IMR-90 (cell line): ENCODE measurements at regions not wholly inside any gene's neighbourhood (a gene's known extent, or its start where the extent isn't known, plus 50 kb on each side); places are given as distances from the start of the nearest gene placed in this dataset.

Experiments
- ATAC-seq: fragments of 200-7000 bp; cut with Tn5 transposase; 2 replicates; pipeline ENCODE4 v1.9.1; 2020; ENCODE audit warnings: low read depth, mild to moderate bottlenecking, moderate library complexity
- BruUV-seq: library from RNA; stranded (reverse); fragments of 400-500 nt; replicated peaks from 2 replicates; lab custom pipeline; 2021; lab: Mats Ljungman, UMichigan
- CTCF ChIA-PET: fragments of 300-600 bp; formaldehyde crosslinking; extraction: SDS; loops from one replicate; lab custom pipeline; 2021; ENCODE audit warnings: antibody characterized with exemption; lab: Yijun Ruan, JAX
- POLR2A ChIA-PET: fragments of 300-600 bp; sonication (Branson Sonifier 250); formaldehyde crosslinking; loops from one replicate; lab custom pipeline; 2022; ENCODE audit warnings: antibody characterized with exemption; ENCODE audit not compliant: unreplicated experiment; lab: Charles Lee
- DNase-seq: peaks from one replicate; pipeline ENCODE4 v3.0.0; 2013
- H2AFZ ChIP-seq: replicated peaks from 2 replicates; pipeline ENCODE3; 2013; ENCODE audit warnings: low read length, mild to moderate bottlenecking; ENCODE audit not compliant: poor library complexity
- H2AK5ac ChIP-seq: 2 replicates; pipeline ENCODE4 v1.6.1; 2013; ENCODE audit warnings: low read depth, low read length, inconsistent platforms
- H2AK9ac ChIP-seq: replicated peaks from 2 replicates; pipeline ENCODE3; 2013; ENCODE audit warnings: mild to moderate bottlenecking, low read depth, low read length, moderate library complexity; ENCODE audit not compliant: poor library complexity
- H2BK120ac ChIP-seq: 2 replicates; pipeline ENCODE4 v1.6.1; 2013; ENCODE audit warnings: low read depth, low read length, inconsistent platforms
- H2BK15ac ChIP-seq: 3 replicates; pipeline ENCODE4 v1.6.1; 2013; ENCODE audit warnings: low read depth, low read length, inconsistent platforms
- H2BK20ac ChIP-seq: 2 replicates; pipeline ENCODE4 v1.6.1; 2013; ENCODE audit warnings: low read depth, mild to moderate bottlenecking, inconsistent platforms, low read length, moderate library complexity
- H2BK5ac ChIP-seq: 2 replicates; pipeline ENCODE4 v1.6.1; 2013; ENCODE audit warnings: mild to moderate bottlenecking, low read depth, low read length, inconsistent platforms; ENCODE audit not compliant: poor library complexity, severe bottlenecking
- H3K14ac ChIP-seq: replicated peaks from 2 replicates; pipeline ENCODE4 v1.6.1; 2013; ENCODE audit warnings: low read depth, low read length, inconsistent platforms
- H3K18ac ChIP-seq: 2 replicates; pipeline ENCODE4 v1.6.1; 2013; ENCODE audit warnings: low read depth, low read length, control low read depth
- H3K23ac ChIP-seq: 2 replicates; pipeline ENCODE4 v1.6.1; 2013; ENCODE audit warnings: low read depth, low read length, inconsistent platforms
- H3K27ac ChIP-seq: 2 replicates; pipeline ENCODE4 v1.5.1; 2013; ENCODE audit warnings: mild to moderate bottlenecking, control low read depth, low read length; ENCODE audit not compliant: insufficient read depth
- H3K27me3 ChIP-seq: 2 replicates; pipeline ENCODE4 v1.6.1; 2013; ENCODE audit warnings: low read length; ENCODE audit not compliant: control insufficient read depth, insufficient read depth
- H3K36me3 ChIP-seq: 2 replicates; pipeline ENCODE4 v1.6.1; 2013; ENCODE audit warnings: low read length, mixed read lengths; ENCODE audit not compliant: control insufficient read depth, insufficient read depth
- H3K4ac ChIP-seq: 2 replicates; pipeline ENCODE4 v1.6.1; 2013; ENCODE audit warnings: low read depth, low read length, inconsistent platforms
- H3K4me1 ChIP-seq: 2 replicates; pipeline ENCODE4 v1.6.1; 2013; ENCODE audit warnings: low read length, mixed read lengths; ENCODE audit not compliant: control insufficient read depth, insufficient read depth
- H3K4me2 ChIP-seq: 2 replicates; pipeline ENCODE4 v1.6.1; 2013; ENCODE audit warnings: low read depth, mild to moderate bottlenecking, control low read depth, low read length, moderate library complexity
- H3K4me3 ChIP-seq: 2 replicates; pipeline ENCODE4 v1.5.1; 2013; ENCODE audit warnings: low read depth, mild to moderate bottlenecking, control low read depth, low read length, moderate library complexity; ENCODE audit not compliant: insufficient read depth
- H3K56ac ChIP-seq: 2 replicates; pipeline ENCODE4 v1.6.1; 2013; ENCODE audit warnings: low read length, inconsistent platforms; ENCODE audit not compliant: insufficient read depth; ENCODE audit errors: extremely low read depth
- H3K79me1 ChIP-seq, 2 experiments: 2 replicates each; pipeline ENCODE4 v1.6.1; 2013; ENCODE audit warnings: low read length in 2 of 2, inconsistent platforms in 1 of 2, low read depth in 1 of 2
- H3K9ac ChIP-seq: 2 replicates; pipeline ENCODE4 v1.6.1; 2013; ENCODE audit warnings: low read depth, low read length, control low read depth
- H3K9me1 ChIP-seq: 2 replicates; pipeline ENCODE4 v1.6.1; 2013; ENCODE audit warnings: low read length, inconsistent platforms; ENCODE audit not compliant: insufficient read depth
- H3K9me3 ChIP-seq: 2 replicates; pipeline ENCODE4 v1.6.1; 2013; ENCODE audit warnings: low read length; ENCODE audit not compliant: control insufficient read depth, insufficient read depth
- H4K20me1 ChIP-seq: 2 replicates; pipeline ENCODE4 v1.6.1; 2013; ENCODE audit warnings: low read length, inconsistent platforms; ENCODE audit not compliant: insufficient read depth
- H4K5ac ChIP-seq: 2 replicates; pipeline ENCODE4 v1.6.1; 2013; ENCODE audit warnings: mild to moderate bottlenecking, low read depth, low read length, control low read depth
- H4K8ac ChIP-seq, 2 experiments: 2 replicates each; pipeline ENCODE4 v1.6.1; 2013; ENCODE audit warnings: low read depth in 2 of 2, low read length in 2 of 2, control low read depth in 1 of 2, inconsistent platforms in 1 of 2
- H4K91ac ChIP-seq: 2 replicates; pipeline ENCODE4 v1.6.1; 2013; ENCODE audit warnings: low read depth, low read length, inconsistent platforms; ENCODE audit not compliant: insufficient read depth
- BHLHE40 ChIP-seq: fragments of 150-350 bp; IDR thresholded peaks from 2 replicates; pipeline ENCODE4 v1.6.1; 2016; ENCODE audit warnings: mild to moderate bottlenecking, low read depth, low read length
- CEBPB ChIP-seq: IDR thresholded peaks from 2 replicates; pipeline ENCODE4 v1.6.1; 2012; ENCODE audit warnings: low read depth, low read length, improper control_type of control experiment
- CHD1 ChIP-seq: IDR thresholded peaks from 2 replicates; pipeline ENCODE4 v1.6.1; 2012; ENCODE audit warnings: low read depth, low read length, improper control_type of control experiment
- FOS ChIP-seq: fragments of 150-350 bp; IDR thresholded peaks from 2 replicates; pipeline ENCODE4 v1.6.1; 2016; ENCODE audit warnings: low read depth, low read length
- MAFK ChIP-seq: IDR thresholded peaks from 2 replicates; pipeline ENCODE4 v1.6.1; 2012; ENCODE audit warnings: low read depth, low read length, improper control_type of control experiment
- MAZ ChIP-seq: IDR thresholded peaks from 2 replicates; pipeline ENCODE4 v1.6.1; 2012; ENCODE audit warnings: low read depth, mild to moderate bottlenecking, low read length, improper control_type of control experiment, moderate library complexity, borderline replicate concordance
- MXI1 ChIP-seq: IDR thresholded peaks from 2 replicates; pipeline ENCODE4 v1.6.1; 2012; ENCODE audit warnings: low read depth, mild to moderate bottlenecking, low read length, moderate library complexity, borderline replicate concordance
- NFE2L2 ChIP-seq: fragments of 150-350 bp; IDR thresholded peaks from 2 replicates; pipeline ENCODE4 v1.6.1; 2016; ENCODE audit warnings: low read depth, mild to moderate bottlenecking, low read length
- POLR2A ChIP-seq: IDR thresholded peaks from 2 replicates; pipeline ENCODE4 v1.6.1; 2012; ENCODE audit warnings: mild to moderate bottlenecking, low read depth, low read length
- RAD21 ChIP-seq: IDR thresholded peaks from 2 replicates; pipeline ENCODE4 v1.6.1; 2012; ENCODE audit warnings: low read length, improper control_type of control experiment
- RCOR1 ChIP-seq: IDR thresholded peaks from 2 replicates; pipeline ENCODE4 v1.6.1; 2012; ENCODE audit warnings: mild to moderate bottlenecking, low read length, improper control_type of control experiment; ENCODE audit not compliant: insufficient replicate concordance
- RFX5 ChIP-seq: IDR thresholded peaks from 2 replicates; pipeline ENCODE4 v1.8.0; 2012; ENCODE audit warnings: low read depth, mild to moderate bottlenecking, low read length, moderate library complexity
- SMC3 ChIP-seq: fragments of 150-350 bp; IDR thresholded peaks from 2 replicates; pipeline ENCODE4 v1.6.1; 2016; ENCODE audit warnings: low read depth, mild to moderate bottlenecking, antibody characterized with exemption, low read length, moderate library complexity
- WGBS, 2 experiments: methylation state at CpG; one replicate each; pipeline versions ENCODE4 v1.1.5 to v1.1.7; 2013; ENCODE audit warnings: missing lambda C conversion rate in 2 of 2; ENCODE audit not compliant: insufficient read length in 1 of 2; ENCODE audit errors: extremely low coverage in 2 of 2; 5-methylcytosine and 5-hydroxymethylcytosine counted together
- dilution Hi-C: fragments of 300-500 bp; cut with HindIII; formaldehyde crosslinking; loops from one replicate; pipeline ENCODE4 v1.14.3; 2018; ENCODE audit warnings: low sequenced_read_pairs; ENCODE audit not compliant: unreplicated experiment
- in situ Hi-C: fragments of 300-500 bp; cut with MboI; formaldehyde crosslinking; loops from 3 replicates; pipeline ENCODE4 v1.14.3; 2019; ENCODE audit warnings: low sequenced_read_pairs, inconsistent platforms, mixed read lengths
- intact Hi-C: fragments of 100-400 bp; cut with micrococcal nuclease; formaldehyde crosslinking; loops from 2 replicates; pipeline ENCODE4 v1.10.0; 2022
- TF ChIP-seq, protein P1 (sequence below): fragments of 150-350 bp; IDR thresholded peaks from 2 replicates; pipeline ENCODE4 v1.6.1; 2016; ENCODE audit warnings: low read depth, mild to moderate bottlenecking, low read length, moderate library complexity, borderline replicate concordance
- TF ChIP-seq, protein P2 (sequence below): fragments of 150-350 bp; IDR thresholded peaks from 2 replicates; pipeline ENCODE4 v1.6.1; 2017; ENCODE audit warnings: mild to moderate bottlenecking, antibody characterized with exemption, low read length, low read depth
- TF ChIP-seq, protein P3 (sequence below): conservative IDR thresholded peaks from 2 replicates; pipeline ENCODE4 v1.5.1; 2012; ENCODE audit warnings: mild to moderate bottlenecking, low read depth, low read length, improper control_type of control experiment

DNA sequence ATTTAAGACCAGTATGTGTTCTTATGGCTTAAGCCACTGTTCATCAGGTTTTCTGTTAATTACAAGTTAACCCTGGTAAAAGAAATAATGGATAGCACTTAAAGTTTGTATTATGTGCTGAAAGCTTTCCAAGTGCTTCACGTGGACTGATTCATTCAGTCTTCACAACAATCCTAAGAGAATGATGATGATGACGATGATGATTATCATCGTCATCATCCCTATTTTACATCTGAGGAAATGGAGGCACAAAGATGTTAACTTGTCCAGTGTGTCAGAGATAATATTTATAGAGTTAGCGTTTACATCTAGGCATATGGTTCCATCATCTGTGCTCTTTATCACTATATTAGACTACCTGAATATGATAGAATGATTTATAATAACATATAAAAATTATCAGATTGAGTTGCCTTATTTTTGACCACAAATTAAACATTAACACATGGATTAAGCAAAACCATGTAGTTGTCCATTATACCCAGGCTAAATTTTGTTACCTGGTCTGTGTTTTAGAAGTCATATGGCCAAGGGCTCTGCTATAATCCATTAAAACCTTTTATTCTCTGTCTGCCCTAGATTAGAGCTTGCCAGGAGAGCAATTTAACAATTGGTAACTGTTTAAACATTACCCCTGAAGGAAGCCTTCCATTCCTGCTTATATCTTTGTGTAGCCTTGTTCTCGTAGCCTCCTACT lies 102.3 kb upstream of the MAP3K1 start:
- H2BK15ac ChIP-seq = no peak overlapping the region
- H3K56ac ChIP-seq = no peak overlapping the region
- H2AK5ac ChIP-seq = no peak overlapping the region
- H3K4me1 ChIP-seq = 0 out of 2 replicates have a peak, but pooled peaks cover 1% of the 10 kb centered on the region
- H3K9me1 ChIP-seq = no peaks in the 10 kb centered on the region
- no peaks in the 10 kb centered on the region for H3K36me3 ChIP-seq
- intact Hi-C loops = no loop called here
- no peak overlapping the region for H2AK9ac ChIP-seq
- H3K9me3 ChIP-seq = peaks cover 2% of the 10 kb centered on the region; the same call in 1 of the 2 replicates
- no peak overlapping the region for H2BK20ac ChIP-seq
- H4K91ac ChIP-seq = no peak overlapping the region
- DNase-seq (no peak), ATAC-seq (no peak)
- H3K79me1 ChIP-seq = no peaks in the 10 kb centered on the region
- no CpG with 5 or more reads among the region's 5 CpGs for WGBS, 2 experiments
- no peak overlapping the region for H4K8ac ChIP-seq
- no peak overlapping the region for H4K5ac ChIP-seq
- dilution Hi-C loops = no loop called here
- in situ Hi-C loops = no loop called here
- ChIA-PET CTCF (no interaction called here), POLR2A (no interaction called here)
- no peak overlapping the region for H2BK5ac ChIP-seq
- no peak for TF ChIP-seq MXI1
- no peak for TF ChIP-seq FOS
- no peak for TF ChIP-seq CHD1
- TF ChIP-seq MAZ = no peak
- no peak for TF ChIP-seq CEBPB
- TF ChIP-seq SMC3 = no peak
- no peak for TF ChIP-seq RCOR1
- TF ChIP-seq BHLHE40 = no peak
- TF ChIP-seq, protein P1, sequence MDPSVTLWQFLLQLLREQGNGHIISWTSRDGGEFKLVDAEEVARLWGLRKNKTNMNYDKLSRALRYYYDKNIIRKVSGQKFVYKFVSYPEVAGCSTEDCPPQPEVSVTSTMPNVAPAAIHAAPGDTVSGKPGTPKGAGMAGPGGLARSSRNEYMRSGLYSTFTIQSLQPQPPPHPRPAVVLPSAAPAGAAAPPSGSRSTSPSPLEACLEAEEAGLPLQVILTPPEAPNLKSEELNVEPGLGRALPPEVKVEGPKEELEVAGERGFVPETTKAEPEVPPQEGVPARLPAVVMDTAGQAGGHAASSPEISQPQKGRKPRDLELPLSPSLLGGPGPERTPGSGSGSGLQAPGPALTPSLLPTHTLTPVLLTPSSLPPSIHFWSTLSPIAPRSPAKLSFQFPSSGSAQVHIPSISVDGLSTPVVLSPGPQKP = no peak
- no peak for TF ChIP-seq POLR2A
- TF ChIP-seq MAFK = no peak
- TF ChIP-seq, protein P2, sequence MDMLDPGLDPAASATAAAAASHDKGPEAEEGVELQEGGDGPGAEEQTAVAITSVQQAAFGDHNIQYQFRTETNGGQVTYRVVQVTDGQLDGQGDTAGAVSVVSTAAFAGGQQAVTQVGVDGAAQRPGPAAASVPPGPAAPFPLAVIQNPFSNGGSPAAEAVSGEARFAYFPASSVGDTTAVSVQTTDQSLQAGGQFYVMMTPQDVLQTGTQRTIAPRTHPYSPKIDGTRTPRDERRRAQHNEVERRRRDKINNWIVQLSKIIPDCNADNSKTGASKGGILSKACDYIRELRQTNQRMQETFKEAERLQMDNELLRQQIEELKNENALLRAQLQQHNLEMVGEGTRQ = no peak
- TF ChIP-seq, protein P3, sequence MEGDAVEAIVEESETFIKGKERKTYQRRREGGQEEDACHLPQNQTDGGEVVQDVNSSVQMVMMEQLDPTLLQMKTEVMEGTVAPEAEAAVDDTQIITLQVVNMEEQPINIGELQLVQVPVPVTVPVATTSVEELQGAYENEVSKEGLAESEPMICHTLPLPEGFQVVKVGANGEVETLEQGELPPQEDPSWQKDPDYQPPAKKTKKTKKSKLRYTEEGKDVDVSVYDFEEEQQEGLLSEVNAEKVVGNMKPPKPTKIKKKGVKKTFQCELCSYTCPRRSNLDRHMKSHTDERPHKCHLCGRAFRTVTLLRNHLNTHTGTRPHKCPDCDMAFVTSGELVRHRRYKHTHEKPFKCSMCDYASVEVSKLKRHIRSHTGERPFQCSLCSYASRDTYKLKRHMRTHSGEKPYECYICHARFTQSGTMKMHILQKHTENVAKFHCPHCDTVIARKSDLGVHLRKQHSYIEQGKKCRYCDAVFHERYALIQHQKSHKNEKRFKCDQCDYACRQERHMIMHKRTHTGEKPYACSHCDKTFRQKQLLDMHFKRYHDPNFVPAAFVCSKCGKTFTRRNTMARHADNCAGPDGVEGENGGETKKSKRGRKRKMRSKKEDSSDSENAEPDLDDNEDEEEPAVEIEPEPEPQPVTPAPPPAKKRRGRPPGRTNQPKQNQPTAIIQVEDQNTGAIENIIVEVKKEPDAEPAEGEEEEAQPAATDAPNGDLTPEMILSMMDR = no peak
- TF ChIP-seq RFX5 = no peak
- TF ChIP-seq NFE2L2 = no peak
- TF ChIP-seq RAD21 = no peak
- no peak overlapping the region for H3K9ac ChIP-seq
- no peak overlapping the region for H3K14ac ChIP-seq
- H4K20me1 ChIP-seq = no peaks in the 10 kb centered on the region
- H3K18ac ChIP-seq = no peak overlapping the region
- H3K27ac ChIP-seq = no peak overlapping the region
- no peak overlapping the region for H3K23ac ChIP-seq
- no peak overlapping the region for H3K4me3 ChIP-seq
- no peak overlapping the region for H3K4me2 ChIP-seq
- no peaks in the 10 kb centered on the region; the same call in 1 of the 2 replicates for H3K27me3 ChIP-seq
- H2BK120ac ChIP-seq = no peak overlapping the region
- no peak overlapping the region for H2AFZ ChIP-seq
- H3K4ac ChIP-seq = no peak overlapping the region
- no TSS peak for BruUV-seq
